Stimulated activated CD4-positive, alpha-beta T cell treated with anti-CD3 and anti-CD28 coated beads, Interleukin-4, amount 100 ng/mL, for 48 hours (primary cell): ENCODE measurements at regions not wholly inside any gene's neighbourhood (a gene's known extent, or its start where the extent isn't known, plus 50 kb on each side); places are given as distances from the start of the nearest gene placed in this dataset.

Experiments used
- DNase-seq, 2 donors: peaks; one replicate each; pipeline ENCODE4 v3.0.0-alpha.2; 2020; ENCODE audit warnings: low read depth in 2 of 2

DNA sequence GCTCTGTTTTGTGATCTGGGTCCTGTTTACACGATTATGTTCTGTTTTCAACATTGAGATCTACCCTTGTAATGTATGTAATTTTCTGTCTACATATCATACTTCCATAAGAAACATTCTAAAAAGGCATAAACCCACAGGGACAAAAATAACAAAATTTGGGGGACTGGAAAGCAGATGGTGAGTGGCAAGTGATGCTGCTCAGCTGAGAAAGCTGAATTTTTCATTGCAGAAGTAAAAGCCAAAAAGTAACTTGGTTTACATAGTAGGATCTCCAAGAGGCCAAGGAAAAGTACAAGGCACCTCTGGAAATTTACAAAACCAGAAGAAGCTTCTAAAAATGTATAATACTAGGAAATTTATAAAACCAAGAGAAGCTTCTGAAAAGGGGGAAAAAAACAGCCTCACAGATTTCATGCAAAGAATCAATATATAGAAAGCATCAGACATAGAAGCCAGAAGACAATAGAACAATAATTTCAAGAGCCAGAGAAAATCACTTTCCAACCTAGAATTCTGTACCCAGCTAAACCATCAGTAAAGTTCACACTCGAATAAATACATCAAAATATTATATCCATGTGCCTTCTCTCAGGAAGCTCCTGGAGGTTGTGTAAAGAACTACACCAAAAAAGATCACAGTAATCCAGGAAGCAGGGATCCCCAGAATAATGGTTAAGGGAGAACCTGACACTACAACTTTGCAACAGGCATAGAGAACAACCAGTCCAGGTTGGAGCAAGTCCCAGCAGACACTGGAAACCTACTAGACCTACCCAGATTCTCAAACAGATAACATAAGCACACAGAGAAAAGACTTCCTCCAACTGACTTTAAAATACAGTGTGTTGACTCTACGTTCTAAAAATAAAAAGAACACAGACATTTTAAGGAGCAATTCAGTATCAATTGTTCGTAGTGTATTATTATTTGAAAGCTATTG, 401.7 kb upstream of the HS6ST1 start:
- DNase-seq: no peak

DNA sequence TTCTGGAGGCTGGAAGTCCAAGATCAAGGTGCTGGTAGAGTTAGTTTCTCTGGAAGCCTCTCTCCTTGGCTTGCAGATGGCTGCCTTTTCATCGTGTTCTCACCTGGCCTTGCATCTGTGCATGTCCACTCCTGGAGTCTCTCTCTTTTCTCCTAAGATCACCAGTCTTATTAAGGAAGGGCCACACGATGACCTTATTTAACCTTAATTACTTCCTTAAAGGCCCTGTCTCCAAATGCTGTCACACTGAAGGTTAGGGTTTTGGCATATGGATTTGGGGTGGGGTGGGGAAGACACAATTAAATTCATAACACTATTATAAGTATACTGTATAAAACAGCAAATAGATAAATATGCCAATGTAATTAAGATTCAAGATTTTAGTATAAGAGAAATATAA, 402.4 kb upstream of the HS6ST1 start:
- no peak for DNase-seq

DNA sequence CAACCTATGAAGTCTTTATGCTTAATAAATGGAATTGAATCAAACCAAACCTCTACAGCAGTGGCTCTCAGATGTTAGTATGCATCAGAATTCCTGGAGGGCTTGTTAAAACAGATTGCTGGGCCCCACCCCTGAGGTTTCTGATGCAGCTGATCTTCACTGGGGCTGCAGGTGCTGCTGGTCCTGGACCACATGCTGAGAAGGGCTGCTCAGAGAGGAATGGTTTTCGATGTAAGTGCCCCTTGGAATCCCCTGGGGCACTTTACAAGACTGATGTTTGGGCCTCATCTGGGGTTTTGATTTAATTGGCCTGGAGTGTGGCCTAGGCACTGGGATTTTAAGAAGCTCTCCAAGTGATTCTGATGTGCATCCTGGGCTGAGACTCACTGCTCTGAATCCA, 403.8 kb upstream of the HS6ST1 start:
- no peak for DNase-seq

DNA sequence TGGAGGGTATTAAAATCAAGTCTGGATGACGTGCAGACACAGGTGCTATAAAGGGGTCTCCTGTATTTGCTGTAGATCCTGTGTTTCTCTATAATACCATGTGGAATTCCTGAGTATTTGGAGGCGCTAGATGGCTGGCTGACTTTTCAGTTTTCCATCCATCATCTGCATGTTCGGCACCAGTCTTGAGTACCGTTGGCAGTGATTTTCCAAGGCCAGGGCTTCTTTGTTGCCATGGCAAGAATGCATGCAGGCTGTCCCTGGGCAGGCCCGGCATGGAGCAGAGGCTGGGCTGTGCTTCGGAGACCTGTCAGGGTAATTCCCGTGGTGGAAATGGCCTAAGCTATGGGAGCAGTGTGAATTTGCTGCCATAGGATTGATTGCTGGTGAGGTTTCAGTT, 405.9 kb upstream of the HS6ST1 start:
- no peak for DNase-seq

DNA sequence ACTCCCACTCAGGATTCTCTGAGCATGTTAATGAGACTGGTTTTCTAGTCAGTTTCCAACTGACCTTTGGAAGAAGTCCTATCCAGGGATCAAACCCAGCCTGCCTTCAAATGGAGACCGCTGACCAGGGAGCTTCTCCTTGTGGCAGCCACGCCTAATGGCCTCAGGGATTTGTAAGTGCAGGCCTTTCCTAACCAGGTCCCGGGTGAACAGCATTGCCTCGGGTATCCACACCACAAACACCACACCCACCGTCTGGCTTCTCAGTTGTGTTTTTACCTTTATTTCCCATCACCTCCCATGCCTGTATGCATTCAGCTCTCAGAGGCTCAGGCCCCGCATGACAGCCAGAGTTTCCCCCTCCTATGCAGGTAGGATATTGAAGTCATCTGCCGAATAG, 406.3 kb upstream of the HS6ST1 start:
- DNase-seq: no peak

DNA sequence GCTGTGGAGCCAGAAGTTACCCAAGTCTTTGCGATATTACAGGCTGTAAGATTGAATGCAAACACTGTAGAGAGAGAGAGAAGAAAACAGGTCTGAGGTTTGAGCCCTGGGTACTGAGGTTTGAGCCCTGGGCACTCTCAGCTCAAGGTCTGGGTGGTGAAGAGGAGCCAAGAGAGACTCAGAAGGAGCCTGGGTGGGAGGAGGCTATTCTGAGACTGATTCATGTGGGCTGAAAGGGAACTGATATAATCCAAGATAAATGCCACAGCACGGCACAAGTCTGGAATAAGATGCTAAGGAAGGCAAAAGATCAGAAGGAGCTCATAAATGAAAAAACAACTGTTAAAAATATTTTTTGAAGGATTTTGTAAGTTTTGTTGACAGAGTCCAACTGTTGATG, 407.6 kb upstream of the HS6ST1 start:
- DNase-seq: no peak

DNA sequence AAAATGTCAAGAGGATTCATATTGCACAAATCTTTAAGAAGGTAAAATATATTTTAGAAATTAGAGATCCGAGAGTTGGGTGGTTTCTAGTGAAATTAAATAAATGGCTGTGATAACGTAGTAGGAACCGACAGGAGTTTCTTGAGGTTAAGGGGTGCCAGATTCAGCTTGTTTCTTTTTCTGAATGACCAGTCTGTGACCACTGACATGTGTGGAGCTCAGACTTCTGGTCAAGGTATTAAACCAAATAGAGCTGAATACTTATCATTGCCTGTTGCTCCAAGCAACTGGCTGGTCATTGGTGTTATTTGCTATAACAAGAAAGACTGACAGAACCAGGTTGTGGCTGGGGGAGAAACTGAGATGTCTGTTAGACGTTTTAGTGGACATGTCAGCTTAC, 408.2 kb upstream of the HS6ST1 start:
- no peak for DNase-seq

DNA sequence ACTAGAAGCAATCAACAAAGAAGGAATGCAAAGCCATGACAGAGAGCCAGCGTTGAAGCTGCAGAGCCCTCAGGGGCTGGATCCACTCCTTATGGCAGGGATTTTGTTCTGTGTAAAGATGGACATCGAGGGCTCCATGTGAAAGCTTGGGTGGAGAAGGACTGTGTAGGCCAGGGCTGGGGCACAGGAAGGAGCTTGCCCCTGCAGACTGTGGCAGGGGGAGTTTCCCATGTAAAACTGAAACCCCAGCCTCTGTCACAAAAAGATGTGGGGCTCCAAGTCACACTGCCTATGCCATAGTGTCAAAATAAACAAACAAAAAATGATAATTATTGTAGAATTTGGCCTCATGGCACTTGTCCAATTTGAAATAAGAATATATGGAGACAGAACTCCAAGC, 408.7 kb upstream of the HS6ST1 start:
- DNase-seq: no peak

DNA sequence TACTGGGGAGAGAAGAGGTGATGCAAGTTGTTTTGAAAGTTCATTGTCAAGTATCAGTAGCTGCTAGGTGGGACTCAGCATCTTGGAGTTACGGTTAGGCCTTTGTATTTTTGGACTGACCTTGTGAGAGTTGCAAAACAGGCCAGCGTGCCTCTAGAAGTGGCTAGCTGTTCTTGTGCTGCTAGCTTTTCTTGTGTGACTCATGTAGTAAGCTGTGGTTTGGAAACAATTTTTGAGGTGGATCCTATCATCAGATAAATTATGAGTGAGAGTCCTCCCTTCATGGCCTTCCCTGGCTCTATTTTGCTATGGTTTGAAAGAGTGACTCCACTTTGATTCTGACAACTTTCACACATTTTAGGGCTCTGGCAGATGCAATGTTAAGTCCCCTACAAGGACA, 409.2 kb upstream of the HS6ST1 start:
- no peak for DNase-seq

DNA sequence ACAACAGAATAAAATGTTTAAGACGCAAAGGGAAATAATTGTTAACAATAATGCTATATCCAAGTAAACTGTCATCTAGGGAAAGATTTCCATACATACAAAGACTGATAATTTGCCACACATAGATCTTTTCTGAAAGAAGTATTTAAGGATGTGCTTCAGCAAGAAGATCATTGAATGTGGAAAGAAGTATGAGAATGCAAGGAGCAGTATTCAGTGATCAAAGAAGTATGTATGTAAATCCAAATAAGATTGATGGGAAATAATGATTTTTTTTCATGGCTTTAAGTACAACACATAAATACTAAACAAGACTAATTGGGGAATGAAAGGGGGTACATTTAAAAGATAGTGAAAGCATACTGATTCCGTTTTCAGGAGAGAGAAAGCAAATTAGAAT, 410.4 kb upstream of the HS6ST1 start:
- no peak for DNase-seq

DNA sequence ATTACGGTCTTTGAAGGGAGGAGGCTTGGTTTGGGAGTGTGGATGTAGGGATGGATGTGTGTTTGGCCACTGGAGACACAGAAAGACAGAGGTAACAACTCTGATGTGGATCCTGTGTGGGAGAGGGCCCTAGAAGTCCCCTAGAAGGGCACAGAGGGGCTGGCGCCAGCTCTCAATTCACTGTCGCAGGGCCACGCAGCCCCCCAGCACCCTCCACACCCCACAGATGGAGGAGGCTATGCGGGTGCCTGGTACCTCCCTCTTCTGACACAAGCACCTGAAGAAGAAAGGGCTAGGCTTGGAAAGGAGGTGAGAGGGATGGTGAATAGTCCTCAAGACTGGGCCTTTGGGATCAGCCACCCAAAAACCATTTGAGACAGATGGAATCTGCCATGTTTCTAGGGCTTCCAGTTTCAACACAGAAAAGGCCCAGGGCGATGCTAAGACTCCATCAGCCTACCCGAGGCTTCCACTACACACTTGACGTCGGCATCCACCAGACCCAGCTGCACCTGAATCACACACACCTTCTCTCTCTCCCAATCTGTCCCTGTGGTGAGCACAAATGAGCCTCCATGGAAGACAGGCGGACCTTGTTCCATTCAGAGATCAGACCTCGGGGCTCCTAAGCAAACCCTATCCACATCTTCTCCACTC, 413.5 kb upstream of the HS6ST1 start:
- no peak for DNase-seq

DNA sequence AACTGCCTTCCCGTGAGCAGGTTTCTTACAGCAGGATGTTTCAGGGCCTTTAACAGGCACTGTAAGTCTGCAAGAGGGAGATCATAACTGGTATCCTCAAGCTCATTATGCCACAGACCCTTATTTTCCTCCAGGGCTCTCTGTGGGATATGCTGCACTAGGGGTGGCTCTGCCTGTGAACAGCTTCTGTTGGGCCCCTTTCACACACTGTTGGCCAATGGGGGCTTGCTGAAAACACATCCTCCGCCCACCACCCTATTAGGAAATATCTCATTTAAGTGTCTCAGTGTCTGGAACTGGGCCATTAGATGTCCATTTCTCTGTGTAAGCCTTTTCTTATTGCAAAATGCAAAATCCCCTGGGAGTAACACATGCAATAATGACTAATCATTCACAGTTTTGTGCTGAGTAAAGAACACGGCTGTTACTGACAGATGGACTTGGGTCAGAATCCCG, 414.3 kb upstream of the HS6ST1 start:
- no peak for DNase-seq

DNA sequence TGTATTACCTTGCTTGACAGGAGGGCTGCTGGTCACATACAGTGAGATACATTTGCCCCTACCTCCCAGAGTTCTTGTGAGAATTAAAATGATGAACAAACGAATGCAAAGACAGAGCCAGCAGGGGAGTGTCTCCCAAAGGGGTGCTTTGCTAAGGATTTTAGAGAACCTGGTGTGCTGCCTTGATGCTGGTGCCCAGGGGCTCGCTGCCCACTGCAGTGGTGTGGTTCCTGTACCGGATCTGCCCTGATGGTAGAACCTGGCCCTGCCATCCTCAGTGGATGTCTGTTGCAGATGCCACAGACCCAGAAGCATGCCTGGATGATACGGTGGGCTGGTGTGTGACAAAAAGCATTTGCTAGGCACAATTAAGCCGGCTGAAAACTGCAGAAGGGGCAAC, 414.8 kb upstream of the HS6ST1 start:
- no peak for DNase-seq

DNA sequence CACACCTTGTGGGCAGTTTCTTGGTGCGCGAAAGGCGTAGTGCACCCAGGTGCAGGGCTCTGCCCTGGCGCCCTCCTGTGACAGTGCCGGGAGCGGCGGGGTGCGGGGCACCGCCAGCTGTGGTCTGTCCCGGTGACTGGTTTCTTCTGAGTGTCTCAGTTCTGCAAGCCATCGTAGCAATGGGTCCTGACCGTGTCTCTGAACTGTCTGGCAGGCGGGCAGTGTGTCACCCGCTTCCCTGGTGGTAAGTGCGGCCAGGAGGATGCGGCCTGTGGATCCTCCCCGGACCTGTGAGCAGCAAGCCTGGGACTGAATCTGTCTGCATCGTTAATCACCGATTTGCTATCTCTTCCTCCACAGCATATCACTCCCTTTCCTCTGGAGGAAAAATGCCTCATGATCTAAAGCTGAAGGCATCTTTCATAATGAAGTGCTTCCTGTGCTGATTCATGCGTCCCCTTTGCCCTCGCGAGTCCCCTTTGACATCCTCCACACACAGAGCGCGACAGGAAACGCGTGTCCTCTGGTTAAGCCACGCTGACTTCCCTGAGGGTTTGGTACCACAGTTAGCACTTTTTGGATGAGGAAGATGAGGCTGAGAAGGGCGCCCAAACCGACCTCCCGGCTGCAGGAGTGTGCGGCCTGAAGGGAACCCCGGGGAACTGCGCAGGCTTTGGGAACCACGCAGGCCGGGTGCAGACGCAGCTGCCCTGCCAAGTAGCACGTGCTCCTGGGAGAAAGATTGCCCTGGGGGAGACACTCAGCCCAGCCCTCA, 416.0 kb upstream of the HS6ST1 start:
- DNase-seq: no peak

DNA sequence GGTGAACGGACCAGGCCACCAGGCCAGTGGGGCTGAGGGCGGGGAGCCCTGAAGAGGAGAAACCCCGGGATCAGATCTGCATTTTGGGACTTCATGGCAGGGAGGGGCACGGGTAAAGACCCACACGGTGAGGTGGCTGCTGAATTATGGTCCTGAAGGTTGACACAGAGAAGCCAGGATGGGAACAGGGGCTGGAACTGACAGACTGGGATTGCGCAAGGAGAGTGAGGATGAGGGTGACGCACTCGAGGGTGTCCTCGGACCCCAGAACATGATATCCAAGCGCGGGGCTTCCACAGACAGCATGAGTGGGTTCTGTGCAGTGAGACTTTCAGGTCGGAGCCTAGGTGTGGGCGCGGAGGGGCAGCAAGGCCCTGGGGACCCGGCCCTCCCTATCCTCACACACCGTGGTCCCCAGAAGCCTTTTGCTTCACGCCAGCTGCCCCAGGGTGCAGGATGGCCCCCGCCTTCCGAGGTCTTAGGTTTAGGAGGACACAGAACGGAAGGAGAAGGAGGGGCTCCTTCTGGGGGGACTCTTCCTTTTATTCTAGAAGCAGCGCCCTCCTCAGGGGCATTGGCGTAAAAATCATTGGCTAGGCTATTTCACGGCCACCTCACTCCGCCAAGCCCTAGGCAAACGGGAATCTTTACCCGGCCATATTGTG, 416.8 kb upstream of the HS6ST1 start:
- no peak for DNase-seq

DNA sequence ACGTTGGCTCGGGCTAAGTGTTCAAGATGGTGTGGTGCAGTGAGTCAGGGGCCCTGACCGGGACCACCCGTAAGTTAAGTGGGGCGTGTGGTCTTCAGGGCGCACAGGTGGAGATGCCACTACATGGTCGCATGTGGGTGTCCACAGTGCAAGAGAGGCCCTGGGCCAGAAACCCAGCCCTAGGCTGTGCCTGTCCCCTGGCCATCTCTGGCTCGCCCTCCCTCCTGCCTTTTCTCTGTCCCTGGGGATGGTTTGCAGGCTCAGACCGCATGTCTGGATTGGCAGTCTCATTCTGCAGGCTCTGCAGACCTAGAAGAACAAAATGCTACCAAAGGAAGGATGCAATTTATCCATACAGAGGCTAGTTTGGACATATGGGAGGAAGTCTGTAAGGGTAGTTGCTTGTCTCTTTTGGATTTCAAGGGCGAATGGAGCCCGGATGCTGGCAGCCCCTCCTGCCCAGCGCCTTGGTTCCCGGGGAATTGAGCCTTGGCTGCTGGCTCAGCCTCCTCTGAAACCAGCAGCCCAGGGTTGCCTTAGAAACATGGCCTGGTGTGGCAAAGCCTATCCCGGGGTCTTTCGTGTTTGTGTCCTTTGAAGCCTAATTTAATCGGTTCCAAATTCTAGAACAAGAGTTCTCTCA, 417.5 kb upstream of the HS6ST1 start:
- no peak for DNase-seq

DNA sequence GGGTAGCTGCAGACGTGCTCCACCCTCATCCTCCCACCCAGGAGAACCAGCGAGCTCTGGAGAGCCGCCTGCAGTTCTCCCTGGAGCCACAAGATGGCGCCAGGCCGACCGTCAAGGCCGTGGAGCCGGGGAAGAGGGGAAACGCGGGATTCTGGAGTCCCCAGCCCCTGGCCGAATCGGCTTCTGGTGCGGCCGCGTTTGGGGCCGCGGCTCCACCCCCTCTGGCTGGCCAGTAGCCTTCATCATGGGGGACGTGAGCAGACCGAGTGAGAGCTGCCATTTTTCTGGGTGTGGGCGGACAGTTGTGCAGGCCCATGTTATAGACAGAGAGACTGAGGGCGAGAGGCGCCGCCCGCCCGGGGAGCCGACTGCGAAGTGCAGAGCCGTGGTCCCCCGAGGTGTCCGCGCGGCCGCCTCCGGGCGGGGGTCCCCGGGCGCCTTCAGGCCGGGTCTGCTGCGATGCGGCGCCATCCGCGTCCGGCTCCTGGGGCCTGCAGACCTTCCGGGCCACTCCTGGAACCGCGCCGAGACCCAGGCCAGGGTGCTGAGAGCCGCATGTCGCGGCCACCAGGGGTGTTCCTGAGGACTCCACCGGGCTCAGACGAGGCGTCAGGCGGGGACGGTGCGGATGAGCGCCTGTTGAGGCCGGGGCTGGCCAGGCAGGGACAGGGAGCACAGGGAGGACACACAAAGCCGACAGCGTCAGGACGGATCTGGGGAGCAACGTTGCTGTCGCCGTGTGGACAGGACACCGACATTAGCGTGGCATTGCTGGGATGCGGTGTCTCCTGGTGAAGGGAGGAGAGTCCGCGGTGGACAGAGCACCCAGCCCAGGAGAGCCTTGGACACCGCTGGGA, 418.2 kb upstream of the HS6ST1 start:
- peak; percentile 41 to 57 for DNase-seq

DNA sequence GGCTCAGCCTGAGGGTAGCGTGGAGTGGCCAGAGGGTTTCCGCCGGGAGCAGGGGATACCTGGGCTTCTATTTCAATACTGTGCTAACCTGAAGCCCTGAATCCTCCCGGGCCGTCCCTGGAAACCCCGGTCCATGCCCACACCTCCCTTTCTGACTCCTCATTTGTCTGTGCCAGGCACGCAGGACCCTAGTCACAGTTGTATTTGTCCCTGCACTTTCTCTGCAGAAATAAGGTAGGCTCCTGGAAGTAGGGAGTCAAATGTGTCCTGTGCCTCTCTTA, 418.8 kb upstream of the HS6ST1 start:
- no peak for DNase-seq

DNA sequence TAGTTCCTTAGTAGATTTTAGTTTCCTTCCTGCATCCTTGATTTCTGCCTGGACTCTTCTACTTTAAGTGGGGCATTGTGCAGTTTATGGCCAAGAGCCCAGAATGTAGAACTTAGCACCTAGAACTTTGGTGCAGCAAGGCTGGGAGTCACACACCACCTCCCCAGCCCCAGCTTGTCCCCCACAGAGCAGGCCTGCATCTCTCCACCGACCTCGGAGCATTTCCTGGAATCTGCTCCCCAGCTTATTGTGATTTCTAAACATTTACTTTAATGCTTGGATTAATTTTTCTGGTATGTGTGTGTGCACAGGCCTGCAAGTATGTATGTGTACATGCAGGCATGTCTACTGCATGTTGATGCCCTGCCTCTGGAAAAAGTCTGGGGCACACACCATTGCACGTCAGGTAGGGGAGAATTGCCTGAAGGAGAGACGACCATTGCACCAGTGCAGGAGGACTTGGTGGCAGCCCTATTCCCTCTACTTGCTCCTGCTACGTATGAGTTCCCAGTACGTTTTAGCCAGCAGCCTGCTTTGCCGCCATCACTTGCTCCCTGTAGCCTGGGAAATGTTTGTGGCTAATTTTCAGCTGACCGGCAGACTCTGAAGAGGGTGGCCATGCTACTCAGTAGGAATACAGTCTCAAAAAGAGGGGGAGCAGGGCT, 419.9 kb upstream of the HS6ST1 start:
- no peak for DNase-seq

DNA sequence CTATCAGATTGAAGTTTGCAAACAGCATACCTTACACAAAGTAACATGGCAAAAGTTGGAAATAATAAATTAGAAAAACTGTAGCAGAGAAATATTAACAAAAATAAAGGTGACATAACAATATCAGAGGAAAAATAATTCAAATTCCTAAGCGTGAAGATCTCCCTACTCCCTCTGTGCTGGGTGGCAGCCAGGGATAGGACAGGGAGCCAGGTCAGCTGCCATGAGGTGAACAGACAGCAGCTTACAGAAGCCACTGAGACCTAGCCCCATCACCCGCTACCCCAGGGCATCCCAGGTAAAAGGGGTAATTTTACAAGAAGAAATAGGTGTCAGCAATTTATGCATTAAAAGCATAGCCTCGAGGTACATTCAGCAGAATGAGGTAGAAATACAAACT, 423.8 kb upstream of the HS6ST1 start:
- DNase-seq: no peak
